ENCODE measurements at regions not wholly inside any gene's neighbourhood (a gene's known extent, or its start where the extent isn't known, plus 50 kb on each side); places are given as distances from the start of the nearest gene placed in this dataset.

DNA sequence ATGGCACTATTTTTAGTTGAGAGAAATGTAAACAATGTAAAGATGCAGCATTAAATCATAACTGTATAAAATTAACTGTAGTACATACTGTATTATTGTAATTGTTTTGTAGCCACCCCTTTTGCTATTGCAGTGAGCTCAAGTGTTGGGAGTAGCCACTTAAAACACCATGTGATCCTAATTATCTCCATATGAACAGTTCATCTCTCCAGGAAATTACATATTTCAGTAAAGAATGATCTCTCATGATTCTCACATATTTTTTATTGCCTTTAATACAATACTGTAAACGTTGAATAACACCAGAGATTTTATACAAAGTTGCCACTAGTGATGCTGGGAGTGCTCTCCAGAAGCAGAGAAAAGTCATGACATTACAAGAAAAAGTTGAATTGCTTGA lies 1768.6 kb downstream of the LRRC4C start:
- TF ChIP-seq, protein P1, sequence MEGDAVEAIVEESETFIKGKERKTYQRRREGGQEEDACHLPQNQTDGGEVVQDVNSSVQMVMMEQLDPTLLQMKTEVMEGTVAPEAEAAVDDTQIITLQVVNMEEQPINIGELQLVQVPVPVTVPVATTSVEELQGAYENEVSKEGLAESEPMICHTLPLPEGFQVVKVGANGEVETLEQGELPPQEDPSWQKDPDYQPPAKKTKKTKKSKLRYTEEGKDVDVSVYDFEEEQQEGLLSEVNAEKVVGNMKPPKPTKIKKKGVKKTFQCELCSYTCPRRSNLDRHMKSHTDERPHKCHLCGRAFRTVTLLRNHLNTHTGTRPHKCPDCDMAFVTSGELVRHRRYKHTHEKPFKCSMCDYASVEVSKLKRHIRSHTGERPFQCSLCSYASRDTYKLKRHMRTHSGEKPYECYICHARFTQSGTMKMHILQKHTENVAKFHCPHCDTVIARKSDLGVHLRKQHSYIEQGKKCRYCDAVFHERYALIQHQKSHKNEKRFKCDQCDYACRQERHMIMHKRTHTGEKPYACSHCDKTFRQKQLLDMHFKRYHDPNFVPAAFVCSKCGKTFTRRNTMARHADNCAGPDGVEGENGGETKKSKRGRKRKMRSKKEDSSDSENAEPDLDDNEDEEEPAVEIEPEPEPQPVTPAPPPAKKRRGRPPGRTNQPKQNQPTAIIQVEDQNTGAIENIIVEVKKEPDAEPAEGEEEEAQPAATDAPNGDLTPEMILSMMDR (IDR thresholded peaks at IDR 0.05; ENCODE audit: low read length, missing control alignments), result no peak
- DNase-seq (ENCODE audit: low read depth), result no peak
- no peak overlapping the region for H3K4me3 ChIP-seq (replicated peaks; ENCODE audit: low read depth, low read length)

DNA sequence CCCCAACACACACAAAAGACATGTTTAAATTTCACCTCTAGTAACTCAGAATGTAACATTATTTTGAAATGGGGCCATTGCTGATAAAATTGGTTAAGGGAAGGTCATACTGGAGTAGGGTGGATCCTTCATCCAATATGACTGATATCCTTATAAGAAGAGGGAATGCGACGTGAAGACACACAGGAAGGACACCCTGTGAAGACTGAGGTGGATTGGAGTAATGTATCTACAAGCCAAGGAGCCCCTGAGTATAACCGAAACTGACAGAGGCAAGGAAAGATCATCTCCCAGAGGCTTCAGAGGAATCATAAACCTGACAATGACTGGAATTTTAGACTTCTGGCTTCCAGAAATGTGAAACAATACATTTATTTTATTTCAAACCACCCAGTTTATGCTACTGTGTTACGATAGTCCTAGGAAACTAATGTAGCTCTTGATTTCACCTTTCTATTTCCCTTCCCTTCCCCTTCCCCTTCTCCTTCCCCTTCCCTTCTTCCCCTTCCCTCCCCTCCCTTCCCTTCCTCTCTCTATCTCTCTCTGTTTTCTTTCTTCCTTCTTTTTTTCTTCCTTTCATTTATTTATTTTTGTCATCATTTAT lies 1775.4 kb downstream of the LRRC4C start:
- no peak for DNase-seq (ENCODE audit: low read depth)
- H3K4me3 ChIP-seq (replicated peaks; ENCODE audit: low read depth, low read length), result no peak overlapping the region
- TF ChIP-seq, protein P1 (IDR thresholded peaks at IDR 0.05; ENCODE audit: low read length, missing control alignments), result no peak

DNA sequence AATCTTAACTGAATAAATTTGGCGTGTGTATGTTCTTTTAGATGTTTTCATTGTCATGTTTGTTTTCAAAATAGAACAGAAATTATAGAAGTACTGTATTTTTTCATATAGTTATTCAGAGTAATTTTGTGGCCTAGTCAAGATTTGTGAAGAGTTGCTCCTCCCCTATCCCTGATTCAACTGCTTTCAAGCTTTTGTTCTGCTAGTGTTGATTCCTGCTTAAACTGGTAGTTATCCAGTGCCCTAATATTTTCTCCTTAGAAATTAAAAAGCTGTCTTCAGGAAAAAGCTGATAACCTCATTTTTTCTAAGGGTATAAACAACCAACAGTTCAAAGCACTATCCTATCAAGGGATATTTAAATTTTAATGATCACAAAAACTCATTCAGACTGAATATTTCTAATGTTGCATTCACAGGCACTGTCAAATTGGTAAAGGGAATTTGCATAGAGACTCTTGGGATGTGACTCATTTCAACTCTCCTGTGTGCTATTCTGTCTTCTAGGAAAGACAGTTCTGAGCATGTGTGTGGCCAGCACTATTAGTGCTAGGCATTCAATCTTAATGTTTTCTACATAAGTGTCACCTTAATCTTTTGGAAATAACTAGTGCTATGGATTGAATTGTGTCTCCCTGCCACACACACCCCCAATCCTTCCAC lies 1776.0 kb downstream of the LRRC4C start:
- no peak for DNase-seq (ENCODE audit: low read depth)
- TF ChIP-seq, protein P1 (IDR thresholded peaks at IDR 0.05; ENCODE audit: low read length, missing control alignments), result no peak
- no peak overlapping the region for H3K4me3 ChIP-seq (replicated peaks; ENCODE audit: low read depth, low read length)

DNA sequence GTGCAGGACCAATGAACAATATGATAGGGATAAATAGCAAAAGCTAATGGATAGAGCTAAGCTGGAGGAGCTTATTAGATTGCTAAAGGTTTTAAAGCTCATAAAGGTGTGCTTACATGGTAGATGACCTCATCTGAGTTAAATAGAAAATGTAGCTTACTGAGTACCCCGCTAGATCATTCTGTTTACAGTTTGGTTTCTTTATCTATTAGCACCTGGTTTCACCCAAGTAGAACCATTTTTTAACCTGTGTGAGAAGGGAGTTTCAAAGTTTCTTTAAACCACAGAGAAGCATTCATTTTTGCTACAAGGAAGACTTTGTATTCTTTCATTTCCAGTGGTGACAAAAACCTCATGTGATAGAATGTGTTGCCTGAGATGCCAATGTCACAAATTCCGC lies 1778.0 kb downstream of the LRRC4C start:
- H3K4me3 ChIP-seq (replicated peaks; ENCODE audit: low read depth, low read length), result no peak overlapping the region
- TF ChIP-seq, protein P1 (IDR thresholded peaks at IDR 0.05; ENCODE audit: low read length, missing control alignments), result no peak
- no peak for DNase-seq (ENCODE audit: low read depth)

DNA sequence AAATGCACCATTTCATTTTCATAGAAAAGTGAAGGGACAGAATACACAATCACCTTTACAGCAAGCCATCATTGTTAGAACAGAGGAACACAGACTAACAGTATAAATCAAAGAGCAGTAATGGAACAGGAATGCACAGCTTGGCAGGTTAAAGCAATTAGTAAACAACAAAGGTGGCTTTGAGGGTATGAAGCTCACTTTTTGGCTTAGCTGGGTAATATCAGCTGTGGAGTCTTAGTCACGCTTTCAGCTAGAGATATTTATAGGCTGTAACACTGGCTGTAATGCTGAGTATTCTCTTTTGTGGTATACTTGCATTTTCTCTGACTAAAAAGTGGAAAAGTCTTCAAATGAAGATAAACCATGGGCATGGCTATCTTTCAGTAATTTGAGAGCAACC lies 1780.5 kb downstream of the LRRC4C start:
- no peak for DNase-seq (ENCODE audit: low read depth)
- H3K4me3 ChIP-seq (replicated peaks; ENCODE audit: low read depth, low read length), result no peak overlapping the region
- TF ChIP-seq, protein P1 (IDR thresholded peaks at IDR 0.05; ENCODE audit: low read length, missing control alignments), result no peak

DNA sequence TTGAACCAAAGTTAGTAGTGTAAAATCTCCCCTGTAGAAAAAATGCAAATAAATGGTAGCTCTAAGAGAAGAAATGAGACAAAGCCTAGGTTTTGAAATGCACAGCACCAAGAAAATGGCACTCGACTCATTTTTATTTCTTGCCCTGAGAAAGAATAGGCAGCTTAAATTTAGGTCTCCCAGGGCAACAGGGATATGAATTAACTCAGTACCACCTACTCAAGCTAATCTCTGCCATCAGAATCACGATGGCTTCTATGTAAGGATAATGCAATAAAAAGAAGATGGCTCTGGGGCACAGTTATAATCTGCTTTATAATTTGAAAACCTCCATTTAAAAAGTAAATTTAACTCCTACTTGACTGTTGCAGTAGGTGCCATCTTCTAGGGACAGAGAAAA lies 1784.3 kb downstream of the LRRC4C start:
- TF ChIP-seq, protein P1 (IDR thresholded peaks at IDR 0.05; ENCODE audit: low read length, missing control alignments), result no peak
- no peak overlapping the region for H3K4me3 ChIP-seq (replicated peaks; ENCODE audit: low read depth, low read length)

DNA sequence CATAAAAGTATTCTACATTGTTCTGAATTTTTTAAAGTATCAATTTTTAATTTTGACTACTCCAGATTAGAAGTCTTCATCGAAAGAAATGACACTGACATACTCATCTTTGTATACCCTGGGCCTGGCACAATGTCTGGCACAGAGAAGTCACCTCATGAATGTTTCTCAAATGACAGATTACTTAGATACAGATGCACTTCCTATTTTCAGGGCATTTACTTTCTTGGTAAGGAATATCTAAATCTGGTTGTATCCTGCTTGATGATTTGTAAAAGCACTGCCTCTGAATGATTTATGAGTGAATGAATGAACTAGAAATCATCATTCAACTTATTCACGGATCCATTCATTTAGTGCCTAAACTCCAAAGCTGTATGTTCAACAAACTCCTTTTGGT lies 1784.7 kb downstream of the LRRC4C start:
- no peak for DNase-seq (ENCODE audit: low read depth)
- H3K4me3 ChIP-seq (replicated peaks; ENCODE audit: low read depth, low read length), result no peak overlapping the region
- TF ChIP-seq, protein P1 (IDR thresholded peaks at IDR 0.05; ENCODE audit: low read length, missing control alignments), result no peak

More for the DNA sequence above, 1784.3 kb downstream of the LRRC4C start:
- no peak for DNase-seq (ENCODE audit: low read depth)
